Right atrium auricular region (tissue), 2 donors: ENCODE measurements at regions not wholly inside any gene's neighbourhood (a gene's known extent, or its start where the extent isn't known, plus 50 kb on each side); places are given as distances from the start of the nearest gene placed in this dataset.

Experiments
- DNase-seq: peaks from one replicate; pipeline ENCODE4 v3.0.0-alpha.2; 2019; ENCODE audit warnings: low spot score
- H3K27ac ChIP-seq, 2 donors: fragments of 200-600 bp; sonication (generic); 1 replicate in 1 of 2; 2 replicates in 1 of 2; pipeline ENCODE4 v1.5.1; 2016 to 2019
- H3K27me3 ChIP-seq, 2 donors: fragments of 200-600 bp; sonication (generic); one replicate each; pipeline versions ENCODE4 v1.5.1 to v1.6.0; 2017 to 2019
- H3K36me3 ChIP-seq: fragments of 200-600 bp; sonication (generic); one replicate; pipeline ENCODE4 v1.5.1; 2016
- H3K4me1 ChIP-seq, 2 donors: fragments of 200-600 bp; sonication (generic); one replicate each; pipeline versions ENCODE4 v1.5.1 to v1.6.0; 2017 to 2019
- H3K4me3 ChIP-seq, 2 donors: fragments of 200-600 bp; sonication (generic); 1 replicate in 1 of 2; 2 replicates in 1 of 2; pipeline ENCODE4 v1.5.1; 2017 to 2019; ENCODE audit warnings: mild to moderate bottlenecking in 1 of 2, moderate library complexity in 1 of 2
- H3K9me3 ChIP-seq, 2 donors: fragments of 200-600 bp; sonication (generic); one replicate each; pipeline ENCODE4 v1.5.1; 2019
- CTCF ChIP-seq, 2 donors: fragments of 200-600 bp; sonication (generic); IDR thresholded peaks; one replicate each; pipeline ENCODE4 v1.5.1; 2019; ENCODE audit warnings: antibody characterized with exemption in 2 of 2

GRCh38 chr3:34533451-34533850 lies 735.0 kb downstream of the PDCD6IP start:
- H3K27ac ChIP-seq: no peak overlapping the region
- TF ChIP-seq CTCF (IDR thresholded peaks at IDR 0.05): no peak
- H3K36me3 ChIP-seq: no peaks in the 10 kb centered on the region
- H3K4me1 ChIP-seq: no peaks in the 10 kb centered on the region
- H3K4me3 ChIP-seq: no peak overlapping the region
- no peaks in the 10 kb centered on the region for H3K27me3 ChIP-seq
- no peak for DNase-seq
- H3K9me3 ChIP-seq: no peaks in the 10 kb centered on the region

- H3K4me1 ChIP-seq: no peaks in the 10 kb centered on the region
- TF ChIP-seq CTCF (IDR thresholded peaks at IDR 0.05): no peak
- H3K9me3 ChIP-seq: no peaks in the 10 kb centered on the region
- no peak overlapping the region for H3K27ac ChIP-seq
- H3K36me3 ChIP-seq: no peaks in the 10 kb centered on the region
- DNase-seq: no peak
- H3K4me3 ChIP-seq: no peak overlapping the region
- H3K27me3 ChIP-seq: no peaks in the 10 kb centered on the region
These were observed 735.6 kb downstream of the PDCD6IP start for GRCh38 chr3:34534013-34534412.

GRCh38 chr3:34544136-34544535 lies 745.7 kb downstream of the PDCD6IP start:
- H3K36me3 ChIP-seq: no peaks in the 10 kb centered on the region
- no peaks in the 10 kb centered on the region for H3K4me1 ChIP-seq
- no peak for TF ChIP-seq CTCF (IDR thresholded peaks at IDR 0.05)
- no peaks in the 10 kb centered on the region for H3K27me3 ChIP-seq
- H3K4me3 ChIP-seq: no peak overlapping the region
- DNase-seq: no peak
- no peaks in the 10 kb centered on the region for H3K9me3 ChIP-seq
- no peak overlapping the region for H3K27ac ChIP-seq

GRCh38 chr3:34547297-34547920 lies 749.0 kb downstream of the PDCD6IP start:
- no peak for TF ChIP-seq CTCF (IDR thresholded peaks at IDR 0.05)
- Histone ChIP-seq H3K4me1 (no peaks in the 10 kb centered on the region), H3K9me3 (no peaks in the 10 kb centered on the region), H3K4me3 (no peak overlapping the region), H3K27ac (no peak overlapping the region), H3K36me3 (no peaks in the 10 kb centered on the region), H3K27me3 (no peaks in the 10 kb centered on the region)
- DNase-seq: no peak

- Histone ChIP-seq H3K4me3 (no peak overlapping the region), H3K9me3 (peaks cover 0 to 31% of the 10 kb centered on the region in 2 donors), H3K27ac (peak overlapping the region; percentile 5 to 72), H3K36me3 (no peaks in the 10 kb centered on the region), H3K4me1 (peaks cover 0 to 18% of the 10 kb centered on the region in 2 donors), H3K27me3 (no peaks in the 10 kb centered on the region)
- DNase-seq: no peak
- no peak for TF ChIP-seq CTCF (IDR thresholded peaks at IDR 0.05)
These were observed 768.8 kb downstream of the PDCD6IP start for GRCh38 chr3:34567266-34567665.

GRCh38 chr3:34568766-34569165 lies 770.3 kb downstream of the PDCD6IP start:
- no peaks in the 10 kb centered on the region for H3K27me3 ChIP-seq
- H3K27ac ChIP-seq: peak overlapping the region; percentile 27 to 72
- no peak for DNase-seq
- no peak overlapping the region for H3K4me3 ChIP-seq
- no peaks in the 10 kb centered on the region for H3K36me3 ChIP-seq
- peaks cover 0 to 20% of the 10 kb centered on the region in 2 donors for H3K9me3 ChIP-seq
- H3K4me1 ChIP-seq: peaks cover 0 to 18% of the 10 kb centered on the region in 2 donors
- no peak for TF ChIP-seq CTCF (IDR thresholded peaks at IDR 0.05)
